Endothelial cell of umbilical vein (primary cell): ENCODE measurements at regions not wholly inside any gene's neighbourhood (a gene's known extent, or its start where the extent isn't known, plus 50 kb on each side); places are given as distances from the start of the nearest gene placed in this dataset.

ENCODE experiments used
- EZH2 ChIP-seq: IDR thresholded peaks from 2 replicates; pipeline ENCODE4 v1.6.1; 2012; ENCODE audit warnings: borderline replicate concordance, low read depth, mild to moderate bottlenecking, moderate library complexity, low read length, inconsistent platforms; ENCODE audit not compliant: severe bottlenecking
- MYC ChIP-seq: IDR thresholded peaks from one replicate; pipeline ENCODE4 v1.6.1; 2011; ENCODE audit warnings: mild to moderate bottlenecking, low read depth, low read length
- POLR2AphosphoS5 ChIP-seq: IDR thresholded peaks from 2 replicates; pipeline ENCODE4 v1.6.1; 2012; ENCODE audit warnings: low read depth, mild to moderate bottlenecking, control low read depth, low read length, moderate library complexity; ENCODE audit not compliant: insufficient read depth
- TF ChIP-seq, protein P1 (sequence below), 2 donors: IDR thresholded peaks; 1 replicate in 1 of 2; 2 replicates in 1 of 2; pipeline ENCODE4 v1.5.1; 2011; ENCODE audit warnings: low read length in 2 of 2, mild to moderate bottlenecking in 2 of 2, moderate library complexity in 2 of 2, control low read depth in 1 of 2, inconsistent platforms in 1 of 2, low read depth in 1 of 2; ENCODE audit not compliant: insufficient read depth in 1 of 2; ENCODE audit errors: extremely low read depth in 1 of 2

- TF ChIP-seq, protein P1, sequence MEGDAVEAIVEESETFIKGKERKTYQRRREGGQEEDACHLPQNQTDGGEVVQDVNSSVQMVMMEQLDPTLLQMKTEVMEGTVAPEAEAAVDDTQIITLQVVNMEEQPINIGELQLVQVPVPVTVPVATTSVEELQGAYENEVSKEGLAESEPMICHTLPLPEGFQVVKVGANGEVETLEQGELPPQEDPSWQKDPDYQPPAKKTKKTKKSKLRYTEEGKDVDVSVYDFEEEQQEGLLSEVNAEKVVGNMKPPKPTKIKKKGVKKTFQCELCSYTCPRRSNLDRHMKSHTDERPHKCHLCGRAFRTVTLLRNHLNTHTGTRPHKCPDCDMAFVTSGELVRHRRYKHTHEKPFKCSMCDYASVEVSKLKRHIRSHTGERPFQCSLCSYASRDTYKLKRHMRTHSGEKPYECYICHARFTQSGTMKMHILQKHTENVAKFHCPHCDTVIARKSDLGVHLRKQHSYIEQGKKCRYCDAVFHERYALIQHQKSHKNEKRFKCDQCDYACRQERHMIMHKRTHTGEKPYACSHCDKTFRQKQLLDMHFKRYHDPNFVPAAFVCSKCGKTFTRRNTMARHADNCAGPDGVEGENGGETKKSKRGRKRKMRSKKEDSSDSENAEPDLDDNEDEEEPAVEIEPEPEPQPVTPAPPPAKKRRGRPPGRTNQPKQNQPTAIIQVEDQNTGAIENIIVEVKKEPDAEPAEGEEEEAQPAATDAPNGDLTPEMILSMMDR (IDR thresholded peaks at IDR 0.05; ENCODE audit: extremely low read depth in 1 of 2, insufficient read depth in 1 of 2, low read depth in 1 of 2, low read length in 2 of 2), result no peak
- no peak for TF ChIP-seq POLR2AphosphoS5
- TF ChIP-seq EZH2, result no peak
- TF ChIP-seq MYC, result no peak
Measured at GRCh38 chr12:61713121-61713520, 547.1 kb upstream of the USP15 start.
